Ishikawa (cell line): ENCODE measurements at regions not wholly inside any gene's neighbourhood (a gene's known extent, or its start where the extent isn't known, plus 50 kb on each side); places are given as distances from the start of the nearest gene placed in this dataset.

ENCODE experiments used
- CEBPB ChIP-seq: IDR thresholded peaks from 2 replicates; pipeline ENCODE4 v1.6.1; 2012
- CREB1 ChIP-seq: IDR thresholded peaks from 2 replicates; pipeline ENCODE4 v1.6.1; 2012; ENCODE audit warnings: low read depth
- EGR1 ChIP-seq: IDR thresholded peaks from 2 replicates; pipeline ENCODE4 v1.6.1; 2012
- EP300 ChIP-seq: IDR thresholded peaks from 2 replicates; pipeline ENCODE4 v1.6.1; 2012; ENCODE audit warnings: borderline replicate concordance
- FOXM1 ChIP-seq: IDR thresholded peaks from 2 replicates; pipeline ENCODE4 v1.6.1; 2012; ENCODE audit warnings: low read depth, borderline replicate concordance
- NFIC ChIP-seq: IDR thresholded peaks from 2 replicates; pipeline ENCODE4 v1.6.1; 2012
- RAD21 ChIP-seq: IDR thresholded peaks from 2 replicates; pipeline ENCODE4 v1.6.1; 2012; ENCODE audit warnings: low read depth
- REST ChIP-seq: IDR thresholded peaks from 2 replicates; pipeline ENCODE4 v1.6.1; 2012; ENCODE audit warnings: low read depth, mild to moderate bottlenecking
- TAF1 ChIP-seq: IDR thresholded peaks from 2 replicates; pipeline ENCODE4 v1.6.1; 2012; ENCODE audit warnings: low read depth, mild to moderate bottlenecking
- TCF12 ChIP-seq: IDR thresholded peaks from 2 replicates; pipeline ENCODE4 v1.6.1; 2012; ENCODE audit warnings: low read depth
- TEAD4 ChIP-seq: IDR thresholded peaks from 2 replicates; pipeline ENCODE4 v1.6.1; 2012
- USF1 ChIP-seq: IDR thresholded peaks from 2 replicates; pipeline ENCODE4 v1.6.1; 2012
- YY1 ChIP-seq: IDR thresholded peaks from 2 replicates; pipeline ENCODE4 v1.6.1; 2012; ENCODE audit warnings: low read depth
- ZBTB7A ChIP-seq: IDR thresholded peaks from 2 replicates; pipeline ENCODE4 v1.6.1; 2012; ENCODE audit warnings: low read depth
- TF ChIP-seq, protein P1 (sequence below): IDR thresholded peaks from 2 replicates; pipeline ENCODE4 v1.6.1; 2012

- no peak for TF ChIP-seq TCF12
- no peak for TF ChIP-seq TEAD4
- no peak for TF ChIP-seq YY1
- no peak for TF ChIP-seq EP300
- no peak for TF ChIP-seq NFIC
- TF ChIP-seq, protein P1, sequence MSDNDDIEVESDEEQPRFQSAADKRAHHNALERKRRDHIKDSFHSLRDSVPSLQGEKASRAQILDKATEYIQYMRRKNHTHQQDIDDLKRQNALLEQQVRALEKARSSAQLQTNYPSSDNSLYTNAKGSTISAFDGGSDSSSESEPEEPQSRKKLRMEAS: no peak
- TF ChIP-seq CREB1: no peak
- TF ChIP-seq TAF1: no peak
- TF ChIP-seq RAD21: no peak
- TF ChIP-seq REST: no peak
- TF ChIP-seq ZBTB7A: no peak
- TF ChIP-seq EGR1: no peak
- TF ChIP-seq USF1: no peak
- TF ChIP-seq FOXM1: no peak
These were observed 55.8 kb upstream of the TNP1 start for GRCh38 chr2:216915557-216916150.

- TF ChIP-seq FOXM1 (no peak), CREB1 (no peak), CEBPB (no peak), EP300 (no peak), YY1 (no peak), TAF1 (no peak), REST (no peak), RAD21 (no peak), USF1 (no peak), ZBTB7A (no peak), TEAD4 (no peak)
These were observed 54.6 kb upstream of the TNP1 start for GRCh38 chr2:216914491-216914890.

DNA sequence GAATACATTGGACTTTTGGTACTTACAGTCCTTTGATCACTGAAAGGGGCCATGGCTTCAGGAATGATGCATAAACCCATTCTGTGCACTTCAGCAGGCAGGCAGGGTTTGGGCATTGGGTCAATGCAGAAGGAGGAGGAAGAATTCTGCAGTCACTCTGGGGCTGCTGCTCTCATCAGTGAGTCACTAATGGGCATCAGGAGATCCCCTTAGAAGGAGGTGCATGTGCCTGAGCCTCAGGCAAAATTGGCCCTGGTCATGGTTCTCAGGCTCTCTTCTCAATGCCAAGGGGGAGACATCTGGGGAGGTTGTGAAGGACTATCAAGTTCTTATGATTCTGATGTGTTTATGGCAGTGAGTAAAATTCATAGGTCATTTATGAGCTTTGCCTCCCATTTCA is 52.0 kb upstream of the TNP1 start:
- TF ChIP-seq, protein P1: no peak
- TF ChIP-seq REST (no peak), FOXM1 (no peak), TCF12 (no peak), CEBPB (no peak), EP300 (no peak), TAF1 (no peak), TEAD4 (no peak)

DNA sequence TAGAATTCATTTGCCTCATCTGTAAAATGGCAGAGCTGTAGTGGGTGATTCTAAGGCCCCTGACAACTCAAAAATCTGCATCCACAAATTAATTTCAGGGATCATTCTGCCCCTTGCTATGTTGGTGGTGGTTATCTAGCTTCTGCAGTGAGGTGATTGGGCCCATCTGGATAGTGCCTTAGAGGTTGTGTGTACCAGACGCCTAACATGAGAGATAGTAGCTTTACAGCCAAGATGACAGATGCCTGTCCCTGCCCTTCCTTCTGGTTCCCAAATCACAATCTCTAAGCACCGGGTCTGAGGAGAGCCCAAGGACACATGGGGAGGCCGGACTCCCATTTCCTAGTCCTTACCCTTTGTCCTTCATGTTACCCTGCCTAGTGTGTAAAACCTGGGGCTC is 51.1 kb upstream of the TNP1 start:
- TF ChIP-seq TCF12 (no peak), USF1 (no peak), TAF1 (no peak), FOXM1 (no peak), REST (no peak), NFIC (no peak), EGR1 (no peak), TEAD4 (no peak), YY1 (no peak), RAD21 (no peak), ZBTB7A (no peak), EP300 (no peak)
- TF ChIP-seq, protein P1: no peak
